Cerebellar cortex (tissue), 1 donor: ENCODE measurements at regions not wholly inside any gene's neighbourhood (a gene's known extent, or its start where the extent isn't known, plus 50 kb on each side); places are given as distances from the start of the nearest gene placed in this dataset.
"Not testable (repeated sequence)": the region's sequence is repeated elsewhere in the genome, so short reads cannot be mapped to it uniquely, and the experiment has no call there.

Experiments
- DNase-seq: peaks from one replicate; pipeline ENCODE4 v3.0.0-alpha.2; 2015; ENCODE audit warnings: low spot score

- DNase-seq, result no peak
Observed at GRCh38 chr10:85459906-85460305, 906.7 kb downstream of the GRID1 start.

- DNase-seq, result no peak
Observed at GRCh38 chr10:85464336-85464735, 902.3 kb downstream of the GRID1 start.

DNA sequence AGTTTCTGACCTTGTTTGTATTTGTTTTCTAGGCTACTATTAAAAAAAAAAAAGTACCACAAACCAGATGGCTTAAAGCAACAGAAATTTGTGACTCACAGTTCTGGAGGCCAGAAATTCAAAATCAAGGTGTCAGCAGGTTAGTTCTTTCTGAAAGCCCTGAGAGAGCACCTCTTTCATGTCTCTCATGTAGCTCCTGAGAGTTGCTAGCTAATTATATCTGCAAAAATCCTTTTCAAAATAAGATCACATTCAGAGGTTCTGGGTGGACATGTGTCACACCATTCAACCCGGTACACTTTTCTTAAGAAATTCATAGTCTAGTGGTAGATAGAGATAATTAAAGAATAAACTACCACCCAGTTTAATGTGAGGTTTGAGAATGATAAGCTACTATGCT is 888.6 kb downstream of the GRID1 start:
- no peak for DNase-seq

GRCh38 chr10:85490431-85490830 is 876.2 kb downstream of the GRID1 start:
- no peak for DNase-seq

DNA sequence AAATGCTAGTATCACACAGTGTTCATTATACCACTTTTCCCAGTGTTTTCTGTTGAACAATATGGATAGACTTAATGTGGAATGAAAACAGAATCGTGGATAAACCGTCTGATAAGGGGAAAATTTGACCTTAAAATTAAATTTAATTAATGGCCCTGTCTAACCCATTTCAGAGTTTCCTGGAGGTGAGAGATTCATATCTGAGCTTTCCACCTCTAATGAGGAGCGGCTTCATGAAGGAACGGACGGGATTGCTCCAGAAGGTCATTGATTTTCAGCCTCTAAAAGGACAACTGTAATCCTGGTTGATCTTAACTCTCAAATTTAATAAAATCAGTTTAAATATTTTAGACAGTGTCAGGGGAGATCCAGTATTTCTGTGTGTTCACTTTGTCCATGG is 874.9 kb downstream of the GRID1 start:
- DNase-seq, result no peak

GRCh38 chr10:85492684-85493083 is 873.9 kb downstream of the GRID1 start:
- DNase-seq, result no peak

GRCh38 chr10:85493703-85494102 is 872.9 kb downstream of the GRID1 start:
- DNase-seq, result no peak

- DNase-seq, result not testable (repeated sequence)
Observed at GRCh38 chr10:85504641-85505040, 862.0 kb downstream of the GRID1 start.

- no peak for DNase-seq
Observed at GRCh38 chr10:85508159-85508558, 858.4 kb downstream of the GRID1 start.

GRCh38 chr10:85510682-85511081 is 855.9 kb downstream of the GRID1 start:
- DNase-seq, result no peak

DNA sequence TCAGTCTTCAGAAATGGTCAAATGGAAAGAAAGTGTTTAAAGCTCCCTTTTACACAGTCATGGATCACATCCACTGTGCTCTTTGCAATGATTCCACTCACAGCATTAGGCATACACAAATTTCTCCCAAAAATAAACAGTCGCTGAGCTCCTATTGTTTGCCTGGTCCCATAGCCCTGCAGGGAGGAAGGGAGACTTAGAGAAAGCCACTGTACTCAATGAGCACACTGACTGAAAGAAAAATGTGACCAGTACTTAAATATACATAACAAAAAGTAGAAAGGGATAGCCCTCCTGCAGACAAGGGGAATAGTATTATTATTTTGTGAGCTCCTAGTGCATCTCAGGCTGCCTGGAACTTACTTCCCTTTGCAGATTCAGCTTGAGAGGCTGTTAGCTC is 853.2 kb downstream of the GRID1 start:
- DNase-seq, result no peak

- no peak for DNase-seq
Observed at GRCh38 chr10:85515316-85515715, 851.3 kb downstream of the GRID1 start.

GRCh38 chr10:85524001-85524666 is 842.5 kb downstream of the GRID1 start:
- no peak for DNase-seq

DNA sequence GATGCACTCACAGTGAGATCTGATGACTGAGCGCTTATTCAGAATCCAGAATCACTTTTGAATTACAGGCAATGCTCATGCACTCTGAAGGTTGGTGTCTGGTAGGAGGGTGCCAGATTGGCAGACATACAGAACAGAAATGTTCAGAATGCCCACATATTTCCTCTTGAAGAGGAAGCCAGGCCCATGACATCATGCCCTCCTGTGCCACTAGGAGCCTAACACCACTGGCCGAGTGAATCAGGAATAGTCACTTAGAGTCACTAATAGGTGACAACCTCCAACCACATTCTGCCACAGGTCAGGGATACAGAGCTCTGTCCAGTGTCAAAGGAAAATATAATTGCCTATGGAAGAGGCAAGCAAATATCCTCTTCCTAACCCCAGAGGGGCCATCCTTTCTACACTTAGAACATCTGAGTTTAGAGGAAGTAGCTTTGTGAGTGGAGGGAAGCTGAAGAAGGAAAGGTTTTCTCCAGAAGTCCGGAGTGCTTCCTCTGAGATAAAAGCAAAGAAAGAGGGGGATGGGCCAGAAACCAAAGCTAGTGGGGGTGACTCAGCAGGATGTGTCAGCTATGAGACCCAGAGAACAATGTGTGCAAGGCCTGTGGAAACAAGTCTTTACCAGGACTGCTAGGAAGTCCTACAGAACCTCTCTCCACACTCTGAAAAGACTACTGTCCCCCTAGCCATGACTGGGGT is 838.8 kb downstream of the GRID1 start:
- DNase-seq, result no peak

GRCh38 chr10:85528318-85528652 is 838.3 kb downstream of the GRID1 start:
- DNase-seq, result no peak

DNA sequence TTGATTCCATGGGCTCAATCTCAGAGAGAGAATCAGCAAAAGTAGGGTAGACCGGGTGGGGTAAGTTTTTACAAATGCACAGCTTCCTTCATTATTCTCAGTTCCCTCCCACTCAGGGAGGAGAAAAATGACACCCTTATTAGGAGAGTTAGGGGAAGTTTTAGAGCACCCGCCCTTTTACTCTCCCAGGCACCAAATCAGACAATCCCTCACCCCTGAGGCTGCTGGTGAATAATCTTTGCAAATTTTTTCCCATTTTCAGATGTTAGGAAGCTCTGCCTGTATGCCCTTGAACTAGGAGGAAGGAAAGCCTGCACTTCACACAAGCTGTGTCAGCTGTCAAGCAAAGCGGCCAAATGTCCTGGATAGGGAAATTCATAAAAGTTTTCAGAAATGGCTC is 834.9 kb downstream of the GRID1 start:
- no peak for DNase-seq

DNA sequence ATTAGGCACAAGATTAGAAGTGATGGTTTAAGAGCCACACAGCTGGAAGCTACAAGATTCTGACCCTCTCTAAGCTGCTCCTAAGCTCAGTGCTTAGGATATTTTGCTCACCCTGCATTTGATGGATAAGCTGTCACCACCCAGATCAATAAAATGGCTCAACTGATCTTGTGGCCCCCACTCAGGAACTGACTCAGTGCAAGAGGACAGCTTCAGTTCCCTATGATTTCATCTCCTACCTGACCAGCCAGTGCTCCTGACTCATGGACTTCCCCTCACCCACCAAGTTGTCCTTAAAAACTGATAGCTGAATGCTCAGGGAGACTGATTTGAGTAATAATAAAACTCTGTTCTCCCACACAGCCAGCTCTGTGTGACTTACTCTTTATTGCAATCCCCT is 833.8 kb downstream of the GRID1 start:
- DNase-seq, result no peak

GRCh38 chr10:85535926-85536325 is 830.7 kb downstream of the GRID1 start:
- no peak for DNase-seq

DNA sequence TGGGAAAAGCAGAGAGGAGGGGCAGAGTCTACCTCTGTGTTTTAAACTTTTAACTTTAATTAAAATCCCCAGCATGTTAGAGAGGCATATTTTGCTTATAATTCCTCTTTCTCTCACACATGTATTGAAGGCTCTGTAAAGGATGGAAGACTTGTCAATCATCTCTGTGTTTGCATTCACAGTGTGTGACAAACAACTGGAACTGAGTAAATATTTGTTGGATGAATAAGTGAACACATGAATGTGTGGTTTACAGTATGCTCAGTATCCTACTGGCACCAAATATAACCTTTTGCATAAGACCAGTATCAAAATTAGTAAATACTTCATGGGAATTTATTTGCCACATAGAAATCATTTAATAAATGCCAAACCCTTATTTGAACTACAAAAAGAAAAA is 829.0 kb downstream of the GRID1 start:
- no peak for DNase-seq

DNA sequence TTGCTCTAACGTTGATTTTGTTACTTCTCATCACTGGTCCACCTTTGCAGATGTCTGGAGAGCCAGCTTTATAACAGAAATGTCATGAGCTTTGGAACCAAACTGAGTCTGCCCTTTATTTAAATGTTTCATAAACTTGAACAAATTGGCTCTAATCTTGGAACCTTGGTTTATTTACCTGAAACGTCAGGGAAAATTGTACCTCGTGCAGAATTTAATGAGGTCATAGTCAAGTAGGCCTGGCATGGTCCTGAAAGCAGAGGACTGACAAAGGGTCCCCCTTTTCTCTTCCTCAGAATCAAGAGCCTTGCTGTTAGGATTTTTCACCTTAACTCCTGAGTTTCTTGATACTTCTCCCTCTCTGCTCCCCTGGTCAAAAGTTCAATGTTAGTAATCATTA is 828.0 kb downstream of the GRID1 start:
- no peak for DNase-seq

DNA sequence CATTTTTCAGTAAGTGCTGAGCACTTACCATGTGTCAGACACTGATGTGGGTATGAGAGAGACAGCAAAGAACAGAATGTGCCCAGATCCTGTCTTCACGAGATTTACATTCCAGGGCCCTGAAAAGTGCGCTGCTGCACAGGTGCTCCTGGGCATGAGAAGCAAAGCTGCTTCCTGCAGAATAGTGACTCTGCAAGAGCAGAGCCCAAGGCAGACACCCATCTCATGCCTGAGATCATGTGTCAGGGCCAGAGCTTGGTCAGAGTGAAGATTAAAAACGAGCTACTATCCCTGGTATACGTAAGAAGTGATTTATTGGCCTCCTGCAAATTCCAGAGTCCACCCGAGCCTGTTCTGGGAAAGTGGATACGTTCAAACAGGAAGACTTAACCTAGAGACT is 824.4 kb downstream of the GRID1 start:
- no peak for DNase-seq

- no peak for DNase-seq
Observed at GRCh38 chr10:85542936-85543730, 823.5 kb downstream of the GRID1 start.

DNA sequence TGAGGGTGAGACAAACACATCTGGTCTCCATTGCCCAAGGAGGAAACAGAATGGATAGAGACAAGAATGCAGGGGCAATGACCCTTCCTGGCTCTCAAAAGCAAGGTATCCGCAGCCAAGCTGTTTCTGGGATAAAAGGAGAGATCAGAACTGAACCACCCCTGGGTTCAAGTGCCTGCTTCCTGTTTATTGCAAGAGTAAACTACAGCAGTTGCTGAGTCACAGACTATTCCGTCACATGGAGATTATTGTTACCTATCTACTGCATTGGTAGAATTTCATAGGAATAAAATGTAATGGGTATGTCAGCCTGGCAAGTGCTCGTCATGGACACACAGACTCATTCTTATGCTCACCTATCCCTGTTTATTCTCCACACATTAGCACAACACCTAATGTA is 821.6 kb downstream of the GRID1 start:
- no peak for DNase-seq
